ENCODE measurements at regions not wholly inside any gene's neighbourhood (a gene's known extent, or its start where the extent isn't known, plus 50 kb on each side); places are given as distances from the start of the nearest gene placed in this dataset.
"Not testable (repeated sequence)": the region's sequence is repeated elsewhere in the genome, so short reads cannot be mapped to it uniquely, and the experiment has no call there.

GRCh38 chr1:96090134-96090533, 631.5 kb upstream of the PTBP2 start:
- no peak for FAIRE-seq

GRCh38 chr1:96095849-96096612, 625.6 kb upstream of the PTBP2 start:
- no peak for FAIRE-seq

DNA sequence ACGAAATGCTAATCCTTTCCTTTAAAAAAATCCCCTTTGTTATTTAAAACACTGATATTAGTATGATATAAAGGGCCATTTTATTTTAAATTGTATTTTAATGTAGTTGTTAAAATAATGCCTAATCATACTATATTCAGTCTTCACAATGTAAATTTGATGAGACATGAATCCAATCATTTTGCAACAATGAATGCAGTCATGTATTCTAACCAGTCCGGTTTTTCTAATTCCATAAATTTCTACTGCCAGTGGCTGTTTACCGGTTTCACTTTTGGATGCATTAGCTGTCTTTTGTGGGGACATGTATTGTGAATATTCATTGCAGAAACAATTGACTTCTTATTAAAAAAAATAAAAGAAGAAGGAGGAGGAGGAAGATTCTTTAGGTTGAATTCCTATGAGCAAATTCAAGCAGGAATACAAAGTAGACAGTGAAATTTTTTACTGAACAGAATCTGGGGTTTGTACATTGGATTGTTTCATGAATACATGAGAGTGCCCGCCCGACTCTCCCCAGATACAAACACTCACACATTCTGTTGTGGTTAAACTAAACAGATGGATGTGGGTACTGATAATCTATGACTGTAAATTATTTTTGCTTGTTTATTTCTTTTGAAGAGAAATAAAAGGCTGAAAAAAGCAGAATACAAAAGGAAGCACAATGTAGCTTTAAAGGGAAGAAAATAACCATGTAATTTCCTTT, 624.8 kb upstream of the PTBP2 start:
- FAIRE-seq = no peak

- FAIRE-seq = no peak
These were observed 617.1 kb upstream of the PTBP2 start for GRCh38 chr1:96104506-96104905.

GRCh38 chr1:96104906-96105305, 616.7 kb upstream of the PTBP2 start:
- no peak for FAIRE-seq

- no peak for FAIRE-seq
These were observed 604.9 kb upstream of the PTBP2 start for GRCh38 chr1:96116731-96117130.

DNA sequence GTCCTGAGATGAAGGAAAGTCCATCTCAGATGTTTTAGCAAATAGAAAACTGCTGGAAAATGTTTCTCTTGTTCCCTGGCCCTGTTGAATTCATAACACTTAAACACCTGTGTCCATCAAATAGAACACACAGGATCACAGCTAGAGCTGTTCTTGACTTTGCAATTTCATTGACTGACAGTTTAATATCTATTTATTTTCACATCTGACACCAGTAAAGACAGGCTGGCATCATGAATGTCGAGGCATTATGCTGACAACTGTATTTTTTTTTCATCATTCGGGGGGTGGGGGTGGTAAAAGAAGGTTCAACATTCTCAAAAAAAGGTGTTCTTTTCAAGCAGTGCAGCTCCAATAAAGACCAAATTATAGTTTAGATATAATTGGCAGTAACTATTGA, 591.2 kb upstream of the PTBP2 start:
- FAIRE-seq = no peak

- no peak for FAIRE-seq
These were observed 576.9 kb upstream of the PTBP2 start for GRCh38 chr1:96144636-96145035.

DNA sequence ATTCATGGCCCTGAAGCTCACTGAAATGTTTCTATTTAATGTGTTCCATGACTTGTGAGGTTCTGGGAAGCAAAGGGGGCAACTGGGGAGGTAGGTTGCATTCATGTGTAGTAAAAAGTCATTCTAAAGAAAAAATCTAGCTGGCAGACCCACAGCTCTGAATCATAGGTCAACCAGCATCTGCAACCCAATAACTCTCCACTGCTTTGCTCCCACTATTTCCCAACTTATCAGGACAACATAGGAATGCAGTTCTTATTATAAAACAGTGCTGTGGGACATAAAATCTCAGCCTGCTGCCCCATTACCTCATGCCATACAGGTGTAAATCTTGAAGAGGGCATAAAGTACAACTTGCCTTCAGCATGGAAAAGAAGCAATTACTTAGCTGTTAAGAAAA, 576.1 kb upstream of the PTBP2 start:
- no peak for FAIRE-seq

DNA sequence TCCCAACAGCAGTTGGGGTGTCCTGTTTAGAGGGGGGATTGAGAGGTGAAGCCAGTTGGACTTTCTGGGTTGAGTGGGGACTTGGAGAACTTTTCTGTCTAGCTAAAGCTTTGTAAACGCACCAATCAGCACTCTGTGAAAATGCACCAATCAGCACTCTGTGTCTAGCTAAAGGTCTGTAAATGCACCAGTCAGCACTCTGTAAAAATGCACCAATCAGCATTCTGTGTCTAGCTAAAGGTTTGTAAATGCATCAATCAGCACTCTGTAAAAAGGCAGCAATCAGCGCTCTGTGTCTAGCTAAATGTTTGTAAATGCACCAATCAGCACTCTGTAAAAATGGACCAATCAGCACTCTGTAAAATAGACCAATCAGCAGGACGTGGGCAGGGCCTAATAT, 568.6 kb upstream of the PTBP2 start:
- FAIRE-seq = not testable (repeated sequence)

DNA sequence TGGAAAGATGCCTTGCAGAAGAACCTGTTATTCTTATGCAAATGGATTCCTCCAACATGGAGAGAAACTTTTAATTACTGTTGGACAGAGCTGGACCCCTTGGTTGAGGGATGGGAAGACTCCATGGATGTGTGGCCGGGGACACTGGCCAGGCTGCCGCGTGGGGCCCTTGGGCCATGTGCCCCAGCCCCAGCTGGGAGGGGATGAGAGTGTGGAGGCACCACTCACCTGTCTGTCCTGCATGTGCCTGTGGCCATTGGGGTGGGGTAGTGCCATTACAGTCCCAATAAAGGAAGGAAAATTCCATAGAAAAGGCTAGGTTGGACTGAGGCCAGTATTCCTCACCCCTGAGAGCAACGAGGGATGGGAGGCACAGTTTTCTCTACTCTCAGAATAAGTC, 564.5 kb upstream of the PTBP2 start:
- FAIRE-seq = no peak

DNA sequence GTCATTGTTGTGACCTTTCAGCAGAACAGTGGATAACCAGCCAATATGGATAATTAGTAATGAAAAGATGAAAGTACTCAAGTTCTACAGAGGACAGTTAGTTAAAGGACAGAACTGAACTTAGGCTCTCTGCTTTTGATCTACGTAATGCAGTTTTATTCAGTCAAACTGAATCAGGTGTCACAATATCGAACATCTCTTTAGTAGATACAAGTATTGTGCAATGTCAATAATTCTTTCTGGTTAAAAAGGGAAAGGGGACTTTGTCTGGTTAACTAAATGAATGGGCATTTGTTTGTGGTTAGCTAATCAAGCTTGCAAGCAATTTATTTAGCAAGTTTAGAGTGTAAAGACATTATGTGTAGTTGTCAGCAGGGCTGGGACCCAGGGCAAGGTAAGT, 562.2 kb upstream of the PTBP2 start:
- FAIRE-seq = no peak

GRCh38 chr1:96164053-96164452, 557.5 kb upstream of the PTBP2 start:
- FAIRE-seq = no peak

DNA sequence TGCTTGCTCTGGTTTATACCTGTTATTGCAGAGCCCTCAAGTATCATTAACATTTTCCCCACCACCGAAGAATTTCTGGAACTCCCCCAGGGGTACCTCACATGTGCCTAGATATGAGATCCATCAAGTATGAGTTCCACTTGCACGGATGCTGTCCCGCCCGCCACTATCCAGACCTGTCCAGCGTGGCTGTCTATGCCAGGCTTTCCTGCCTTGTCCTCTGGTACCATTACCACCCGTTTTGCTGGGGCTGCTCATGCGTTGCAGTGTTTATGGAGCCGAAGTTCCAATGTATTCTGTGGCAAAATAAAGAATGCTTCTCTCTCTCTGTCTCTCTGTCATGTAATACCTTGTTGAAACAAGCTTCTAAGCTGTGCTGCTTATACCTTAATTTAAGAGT, 543.5 kb upstream of the PTBP2 start:
- FAIRE-seq = no peak

GRCh38 chr1:96183485-96183884, 538.1 kb upstream of the PTBP2 start:
- FAIRE-seq = no peak

GRCh38 chr1:96183928-96184327, 537.7 kb upstream of the PTBP2 start:
- FAIRE-seq = no peak

DNA sequence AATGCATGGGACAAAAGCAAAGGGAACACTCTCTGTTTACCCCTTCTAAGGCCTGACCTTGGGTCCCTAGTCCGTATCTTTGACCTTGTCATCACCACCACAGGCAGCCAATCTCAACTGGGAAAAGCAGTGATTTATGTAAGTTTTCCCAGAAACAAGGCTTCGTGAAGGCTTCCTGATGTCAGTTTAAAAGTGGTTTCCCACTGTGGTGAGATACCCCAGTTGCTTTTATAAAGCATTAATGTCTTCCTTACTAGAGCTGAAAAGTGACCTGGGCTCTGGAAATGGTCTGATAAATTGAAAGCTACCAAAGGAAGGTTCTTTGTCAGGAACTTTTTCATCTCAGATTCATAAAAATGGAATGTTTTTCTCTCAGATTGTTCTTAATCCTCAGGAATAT, 536.4 kb upstream of the PTBP2 start:
- no peak for FAIRE-seq

DNA sequence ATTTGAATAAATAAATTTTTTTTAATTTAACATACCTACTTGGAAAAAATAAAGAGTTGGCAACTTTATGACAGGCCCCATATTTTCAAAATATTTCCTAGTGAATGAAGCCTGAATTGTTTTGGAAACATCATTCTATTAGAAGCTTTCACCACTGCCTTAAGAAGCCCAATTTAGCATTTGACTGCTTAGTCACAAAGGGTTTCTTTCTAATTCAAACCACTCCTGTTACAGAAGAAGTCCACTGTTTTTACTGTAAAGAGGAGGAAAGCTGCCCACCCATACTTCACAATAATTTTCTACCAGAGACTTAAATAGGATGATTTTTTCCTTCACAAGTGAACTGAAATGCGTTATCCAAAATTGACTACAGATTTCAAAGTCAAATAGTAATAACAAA, 534.6 kb upstream of the PTBP2 start:
- FAIRE-seq = no peak

GRCh38 chr1:96191165-96191564, 530.4 kb upstream of the PTBP2 start:
- FAIRE-seq = no peak

- no peak for FAIRE-seq
These were observed 515.1 kb upstream of the PTBP2 start for GRCh38 chr1:96206451-96206850.

- no peak for FAIRE-seq
These were observed 513.6 kb upstream of the PTBP2 start for GRCh38 chr1:96207936-96208335.

- no peak for FAIRE-seq
These were observed 513.2 kb upstream of the PTBP2 start for GRCh38 chr1:96208428-96208827.

GRCh38 chr1:96210054-96210453, 511.5 kb upstream of the PTBP2 start:
- FAIRE-seq = no peak

DNA sequence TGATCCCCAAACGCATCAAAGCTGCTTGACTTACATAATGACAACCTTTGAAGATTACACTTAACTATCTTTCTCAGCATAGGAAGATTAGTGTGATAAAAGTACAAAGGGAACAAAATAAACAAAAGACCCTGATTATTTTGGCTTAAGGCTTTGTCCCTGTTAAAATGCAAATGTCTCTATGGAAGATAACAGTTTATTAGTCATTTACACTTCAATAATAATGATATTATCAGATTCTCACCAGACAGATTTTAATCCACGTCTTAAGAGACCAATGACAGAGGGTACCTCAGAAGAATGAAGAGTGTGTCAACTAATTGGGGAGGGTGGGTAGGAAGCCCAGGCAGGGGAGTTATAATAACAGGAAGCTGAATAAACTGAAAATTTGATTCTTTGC, 510.4 kb upstream of the PTBP2 start:
- no peak for FAIRE-seq

GRCh38 chr1:96214982-96215381, 506.6 kb upstream of the PTBP2 start:
- FAIRE-seq = no peak

Data from endometrium (tissue), 2 donors.